Astrocyte of the spinal cord (primary cell): ENCODE measurements at regions not wholly inside any gene's neighbourhood (a gene's known extent, or its start where the extent isn't known, plus 50 kb on each side); places are given as distances from the start of the nearest gene placed in this dataset.

Experiments
- DNase-seq: peaks from one replicate; pipeline ENCODE4 v3.0.0; 2011; ENCODE audit warnings: low read depth, low spot score
- H3K4me3 ChIP-seq: 2 replicates; pipeline ENCODE4 v1.5.1; 2011; ENCODE audit warnings: low read depth, mild to moderate bottlenecking, low read length, moderate library complexity
- CTCF ChIP-seq: IDR thresholded peaks from 2 replicates; pipeline ENCODE4 v1.5.1; 2012; ENCODE audit warnings: low read depth, mild to moderate bottlenecking, low read length, inconsistent platforms
- in situ Hi-C: cut with HindIII; loops from 2 replicates; pipeline ENCODE4 v1.10.0; 2017; ENCODE audit warnings: low sequenced_read_pairs

- in situ Hi-C loops, result no loop called here
- no peak for TF ChIP-seq CTCF
- no peak overlapping the region for H3K4me3 ChIP-seq
- no peak for DNase-seq
These were observed 629.7 kb downstream of the LIG4 start for GRCh38 chr13:107585469-107586180.

- no peak for TF ChIP-seq CTCF
- in situ Hi-C loops, result no loop called here
- DNase-seq, result no peak
- H3K4me3 ChIP-seq, result no peak overlapping the region
These were observed 633.2 kb downstream of the LIG4 start for GRCh38 chr13:107582171-107582570.

- H3K4me3 ChIP-seq, result no peak overlapping the region
- DNase-seq, result no peak
- no peak for TF ChIP-seq CTCF
- in situ Hi-C loops, result no loop called here
These were observed 634.5 kb downstream of the LIG4 start for GRCh38 chr13:107580741-107581412.

GRCh38 chr13:107576430-107576829 lies 638.9 kb downstream of the LIG4 start:
- in situ Hi-C loops, result no loop called here
- H3K4me3 ChIP-seq, result no peak overlapping the region
- no peak for TF ChIP-seq CTCF
- no peak for DNase-seq

GRCh38 chr13:107574517-107575210 lies 640.7 kb downstream of the LIG4 start:
- in situ Hi-C loops, result no loop called here
- no peak for DNase-seq
- H3K4me3 ChIP-seq, result no peak overlapping the region
- TF ChIP-seq CTCF, result no peak

- TF ChIP-seq CTCF, result no peak
- no peak for DNase-seq
- in situ Hi-C loops, result no loop called here
These were observed 642.2 kb downstream of the LIG4 start for GRCh38 chr13:107573184-107573583.

More at GRCh38 chr13:107573184-107573583, 642.2 kb downstream of the LIG4 start:
- no peak overlapping the region for H3K4me3 ChIP-seq
